Mucosa of descending colon (tissue), 3 donors: ENCODE measurements at regions not wholly inside any gene's neighbourhood (a gene's known extent, or its start where the extent isn't known, plus 50 kb on each side); places are given as distances from the start of the nearest gene placed in this dataset.
"Not testable (repeated sequence)": the region's sequence is repeated elsewhere in the genome, so short reads cannot be mapped to it uniquely, and the experiment has no call there.

Experiments used
- ATAC-seq: fragments of 200-7000 bp; cut with Tn5 transposase; one replicate; pipeline ENCODE4 v1.9.1; 2020; ENCODE audit warnings: mild to moderate bottlenecking, moderate library complexity
- DNase-seq, 3 donors: peaks; one replicate each; pipeline ENCODE4 v3.0.0-alpha.2; 2020
- H3K36me3 ChIP-seq: fragments of 200-600 bp; one replicate; pipeline ENCODE4 v1.8.0; 2021; ENCODE audit warnings: low read depth, mild to moderate bottlenecking
- H3K4me1 ChIP-seq: fragments of 200-600 bp; one replicate; pipeline ENCODE4 v1.8.0; 2021; ENCODE audit warnings: low read depth, mild to moderate bottlenecking
- H3K4me3 ChIP-seq: fragments of 200-600 bp; one replicate; pipeline ENCODE4 v1.8.0; 2021; ENCODE audit warnings: mild to moderate bottlenecking
- H3K9me3 ChIP-seq: fragments of 200-600 bp; one replicate; pipeline ENCODE4 v1.8.0; 2021; ENCODE audit warnings: mild to moderate bottlenecking
- intact Hi-C, 2 donors: fragments of 100-400 bp; cut with DNase I in 1 of 2; cut with micrococcal nuclease in 1 of 2; formaldehyde crosslinking; loops; one replicate each; pipeline versions ENCODE4 v1.11.0 to v1.11.1; 2022; cut with DNase I, micrococcal nuclease
- donor health status: DM: no; HTN: no; CAD: no; lungs with moderate emphysema.
- donor health status: DM: no; HTN: no; CAD: no.
- donor health status: DM: no; HTN: yes; CAD: no.

DNA sequence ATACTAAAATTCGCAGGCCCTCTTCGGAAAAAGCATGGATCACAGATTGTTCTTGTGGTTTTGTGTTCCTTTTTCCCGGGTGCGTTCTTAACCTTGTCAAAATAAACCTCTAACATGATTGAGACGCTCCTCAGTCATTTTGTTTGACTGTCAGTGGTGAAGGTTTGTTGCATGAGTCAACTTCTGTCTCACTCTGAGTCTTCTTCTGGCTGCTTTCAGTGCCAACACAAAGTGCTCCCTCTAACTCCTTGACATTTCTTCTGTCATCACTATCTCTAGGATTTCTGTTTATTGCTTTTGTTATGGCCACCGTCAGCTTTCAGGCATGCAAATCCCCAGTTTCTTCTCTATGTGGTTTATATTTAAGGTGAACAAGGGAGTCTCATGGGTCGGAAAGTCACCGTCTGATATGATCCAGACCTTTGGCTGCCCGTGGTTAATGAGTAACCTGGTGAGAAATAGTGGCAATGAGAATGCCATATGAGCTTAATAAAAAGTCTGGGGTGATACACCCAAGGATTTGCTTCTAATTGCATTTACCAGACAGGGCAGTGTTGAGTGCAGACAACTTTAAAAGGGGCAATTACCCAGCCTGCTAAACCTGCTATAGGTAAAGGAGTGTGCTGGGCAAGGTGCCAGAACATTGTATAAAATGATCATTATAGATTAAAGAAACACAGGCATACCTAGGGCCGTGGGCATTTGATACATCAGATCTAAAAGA lies 248.9 kb upstream of the FAM240B start:
- H3K36me3 ChIP-seq, intact Hi-C loops, H3K4me3 ChIP-seq, H3K4me1 ChIP-seq, DNase-seq, H3K9me3 ChIP-seq: not testable (repeated sequence)
- ATAC-seq, result peak; percentile 95

DNA sequence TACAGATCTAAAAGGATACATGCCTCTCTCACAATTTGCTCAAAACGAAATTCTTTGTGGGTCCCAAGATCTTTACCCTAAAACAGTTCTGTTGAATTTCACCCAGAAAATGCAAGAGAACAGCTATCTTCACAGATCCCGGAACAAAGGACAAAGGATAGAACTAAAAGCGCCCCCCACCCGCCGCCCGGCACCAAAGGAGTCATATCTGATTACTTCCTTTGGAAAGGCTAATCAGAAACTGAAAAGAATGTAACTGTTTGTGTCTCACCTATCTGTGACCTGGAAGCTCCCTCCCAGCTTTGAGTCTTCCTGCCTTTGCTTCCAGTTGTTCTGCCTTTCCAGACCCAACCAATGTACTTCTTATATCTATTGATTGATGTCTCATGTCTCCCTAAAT lies 247.9 kb upstream of the FAM240B start:
- H3K9me3 ChIP-seq, H3K4me1 ChIP-seq, DNase-seq, intact Hi-C loops, ATAC-seq, H3K36me3 ChIP-seq, H3K4me3 ChIP-seq: not testable (repeated sequence)

DNA sequence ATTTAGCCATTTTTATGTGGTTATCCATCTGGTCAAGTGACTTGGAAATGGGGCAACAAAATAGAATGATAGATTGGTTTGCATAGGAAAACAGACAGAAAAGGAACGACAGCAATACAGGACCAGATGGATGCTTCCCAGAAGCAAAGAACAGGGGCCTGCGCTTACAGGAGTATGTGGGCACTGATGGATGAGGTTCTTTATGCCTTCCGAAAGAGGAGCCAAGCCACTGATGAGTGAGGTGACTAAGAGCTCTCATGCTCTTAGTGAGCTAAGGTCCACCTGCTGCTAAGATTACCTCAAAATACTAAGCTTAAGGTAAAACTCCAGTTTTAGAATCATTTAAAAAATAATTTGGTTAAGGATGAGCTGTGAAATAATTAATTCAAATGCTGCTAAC lies 247.4 kb upstream of the FAM240B start:
- H3K4me1 ChIP-seq, ATAC-seq, H3K36me3 ChIP-seq, DNase-seq, intact Hi-C loops, H3K4me3 ChIP-seq, H3K9me3 ChIP-seq: not testable (repeated sequence)

DNA sequence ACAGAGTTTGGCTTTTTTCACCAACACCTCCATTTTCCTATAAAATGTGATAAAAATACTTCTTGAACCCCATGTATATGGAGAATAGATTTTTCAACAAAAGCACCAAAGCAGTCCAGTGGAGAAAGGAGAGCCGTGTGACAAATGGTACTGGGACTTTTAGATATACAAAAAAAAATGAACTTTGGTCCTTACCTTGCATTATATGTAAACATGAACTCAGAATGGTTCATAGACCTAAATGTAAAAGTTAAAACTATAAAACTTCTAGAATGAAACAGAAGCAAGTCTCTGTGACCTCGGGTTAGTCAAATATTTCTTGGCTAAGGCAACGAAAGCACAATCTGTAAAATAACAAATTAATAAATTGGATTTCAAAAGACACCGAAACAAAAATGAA lies 239.9 kb upstream of the FAM240B start:
- peak; percentile 72 for ATAC-seq
- intact Hi-C loops, H3K9me3 ChIP-seq, H3K36me3 ChIP-seq, H3K4me3 ChIP-seq, H3K4me1 ChIP-seq, DNase-seq: not testable (repeated sequence)

DNA sequence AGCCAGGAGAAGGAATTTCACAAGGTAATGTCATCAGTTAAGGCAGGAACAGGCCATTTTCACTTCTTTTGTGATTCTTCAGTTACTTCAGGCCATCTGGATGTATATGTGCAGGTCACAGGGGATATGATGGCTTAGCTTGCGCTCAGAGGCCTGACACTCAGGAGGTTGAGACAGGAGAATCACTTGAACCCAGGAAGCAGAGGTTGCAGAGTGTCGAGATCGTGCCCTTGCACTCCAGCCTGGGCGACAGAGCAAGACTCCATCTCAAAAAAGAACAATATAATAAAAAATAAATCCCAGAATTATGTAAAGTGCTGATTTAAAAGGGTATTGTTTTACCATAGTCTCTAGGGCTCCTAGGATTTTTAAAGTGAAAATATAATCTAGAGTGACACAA lies 235.9 kb upstream of the FAM240B start:
- ATAC-seq, intact Hi-C loops, H3K9me3 ChIP-seq, H3K36me3 ChIP-seq, H3K4me1 ChIP-seq, H3K4me3 ChIP-seq, DNase-seq: not testable (repeated sequence)

DNA sequence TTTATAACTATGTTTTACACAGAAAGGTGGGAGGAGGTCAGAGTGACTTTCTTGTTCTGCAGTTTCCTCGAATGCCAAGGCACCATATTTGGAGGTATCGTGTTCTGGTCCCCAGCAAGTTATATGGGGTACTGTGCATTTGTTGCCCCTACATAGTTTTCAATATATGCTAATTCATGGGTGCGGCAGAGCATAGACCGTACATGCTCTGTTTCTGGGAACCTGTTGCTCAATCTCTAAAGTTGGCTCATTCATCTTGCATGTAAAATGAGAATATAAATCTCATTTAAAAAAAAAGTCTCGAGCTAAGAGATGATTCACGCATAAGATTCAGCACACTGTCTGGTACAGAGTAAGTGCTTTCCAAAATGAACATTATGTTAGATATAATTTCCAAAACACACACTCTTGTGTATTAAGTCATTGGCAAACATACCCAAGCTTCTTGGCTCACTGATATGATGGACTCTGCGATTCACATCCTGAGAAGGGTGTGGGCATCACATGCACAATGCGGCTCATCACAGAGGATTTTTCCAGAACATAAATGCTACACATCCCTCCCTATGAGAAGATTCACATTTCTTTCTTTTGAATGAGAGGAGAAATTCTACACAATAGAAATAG lies 232.9 kb upstream of the FAM240B start:
- DNase-seq, H3K4me3 ChIP-seq, intact Hi-C loops, H3K36me3 ChIP-seq, H3K9me3 ChIP-seq, ATAC-seq, H3K4me1 ChIP-seq: not testable (repeated sequence)

DNA sequence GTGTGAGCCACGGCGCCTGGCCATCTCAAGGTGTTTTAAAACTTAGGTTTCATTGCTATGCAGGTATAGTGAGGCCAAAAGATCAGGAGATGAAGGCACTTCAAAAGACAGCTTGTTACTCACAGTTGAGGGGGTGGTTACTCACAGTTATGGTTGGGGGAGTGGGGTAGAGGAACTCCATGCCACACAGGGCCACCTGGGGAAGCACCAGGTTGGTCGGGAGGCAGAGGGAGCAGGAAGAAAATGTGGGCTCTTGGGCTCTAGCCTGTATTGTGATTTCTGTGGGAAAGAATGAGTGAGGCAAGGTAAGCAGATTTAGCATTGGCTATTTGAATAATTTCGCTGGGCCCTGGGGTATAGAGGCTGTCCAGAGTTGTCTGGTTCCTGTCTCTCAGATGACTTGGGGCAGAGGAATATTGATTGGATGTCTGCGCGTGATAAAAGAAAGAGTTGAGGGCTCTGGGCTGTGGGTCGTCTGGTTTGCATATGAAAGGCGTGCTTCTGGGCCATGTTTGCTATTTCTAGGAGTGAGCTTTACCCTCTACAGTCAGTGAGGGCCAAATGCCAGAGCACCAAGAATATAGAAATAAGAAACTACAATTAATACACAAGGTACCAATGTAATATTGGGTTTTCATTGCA lies 226.1 kb upstream of the FAM240B start:
- H3K4me3 ChIP-seq, H3K36me3 ChIP-seq, H3K9me3 ChIP-seq, ATAC-seq, H3K4me1 ChIP-seq, DNase-seq, intact Hi-C loops: not testable (repeated sequence)

DNA sequence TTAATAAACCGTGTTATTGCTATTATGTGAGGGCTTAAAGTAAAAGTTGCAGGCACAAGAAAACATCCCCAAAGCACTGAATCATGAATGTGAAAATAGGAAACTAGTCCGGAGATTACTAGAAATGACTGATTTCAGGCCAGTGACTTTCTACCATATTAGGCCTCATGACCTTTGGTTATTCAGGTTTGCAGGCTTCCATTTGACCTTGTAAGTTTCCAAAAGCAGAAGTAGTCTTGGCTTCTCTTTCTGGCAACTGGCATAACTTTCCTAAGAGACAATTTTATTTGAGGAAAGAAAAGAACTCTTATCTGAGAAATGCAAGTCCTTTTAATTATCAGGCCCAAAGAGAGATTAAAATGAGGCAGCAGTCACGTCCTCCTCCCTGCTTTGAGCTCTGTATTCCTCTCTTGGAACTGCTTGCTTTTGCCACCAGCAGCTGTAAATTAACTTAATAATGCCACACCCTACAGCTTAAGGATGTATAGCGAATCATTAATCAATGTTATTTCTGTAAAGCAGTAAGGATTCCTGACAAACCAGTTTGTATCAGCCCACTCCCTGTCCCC lies 225.0 kb upstream of the FAM240B start:
- not testable (repeated sequence) for ATAC-seq, DNase-seq, H3K4me3 ChIP-seq

DNA sequence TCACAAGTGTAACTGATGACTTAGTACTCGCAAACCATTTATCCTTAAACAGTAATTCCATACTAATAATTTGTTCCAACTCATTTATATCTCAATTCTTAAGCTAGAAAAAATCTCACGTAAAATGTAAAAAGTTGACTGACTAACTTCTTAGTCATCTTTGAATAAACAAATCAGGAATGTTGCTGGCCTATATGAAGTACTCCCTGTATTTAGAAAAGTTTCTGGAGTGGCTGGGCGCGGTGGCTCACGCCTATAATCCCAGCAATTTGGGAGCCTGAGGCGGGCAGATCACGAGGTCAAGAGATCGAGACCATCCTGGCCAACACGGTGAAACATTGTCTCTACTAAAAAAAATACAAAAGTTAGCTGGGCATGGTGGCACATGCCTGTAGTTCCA lies 220.6 kb upstream of the FAM240B start:
- H3K4me3 ChIP-seq, intact Hi-C loops, H3K9me3 ChIP-seq, DNase-seq, H3K36me3 ChIP-seq, ATAC-seq, H3K4me1 ChIP-seq: not testable (repeated sequence)

More for the DNA sequence above, 225.0 kb upstream of the FAM240B start:
- H3K36me3 ChIP-seq, intact Hi-C loops, H3K9me3 ChIP-seq, H3K4me1 ChIP-seq: not testable (repeated sequence)

DNA sequence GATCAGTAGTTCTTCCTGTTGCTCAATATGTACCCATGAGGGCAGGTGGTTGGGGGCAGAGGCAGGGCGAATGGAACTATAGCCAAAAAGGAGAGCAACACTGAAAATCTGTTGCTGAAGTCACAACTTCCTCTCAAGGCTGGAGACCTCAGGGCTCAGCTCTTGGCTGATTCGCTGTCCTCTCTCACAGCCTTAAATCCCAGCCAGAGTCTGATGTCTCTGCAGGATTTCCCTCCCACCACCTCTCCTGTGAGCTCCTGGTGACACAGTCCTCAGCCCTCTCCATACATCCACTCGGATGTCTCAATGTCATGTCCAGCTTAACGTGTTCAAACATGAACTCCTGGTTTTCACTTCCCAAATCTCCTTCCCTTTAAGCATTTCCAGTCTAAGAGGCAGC lies 218.7 kb upstream of the FAM240B start:
- ATAC-seq, H3K4me1 ChIP-seq, H3K4me3 ChIP-seq, DNase-seq, H3K36me3 ChIP-seq, H3K9me3 ChIP-seq, intact Hi-C loops: not testable (repeated sequence)

DNA sequence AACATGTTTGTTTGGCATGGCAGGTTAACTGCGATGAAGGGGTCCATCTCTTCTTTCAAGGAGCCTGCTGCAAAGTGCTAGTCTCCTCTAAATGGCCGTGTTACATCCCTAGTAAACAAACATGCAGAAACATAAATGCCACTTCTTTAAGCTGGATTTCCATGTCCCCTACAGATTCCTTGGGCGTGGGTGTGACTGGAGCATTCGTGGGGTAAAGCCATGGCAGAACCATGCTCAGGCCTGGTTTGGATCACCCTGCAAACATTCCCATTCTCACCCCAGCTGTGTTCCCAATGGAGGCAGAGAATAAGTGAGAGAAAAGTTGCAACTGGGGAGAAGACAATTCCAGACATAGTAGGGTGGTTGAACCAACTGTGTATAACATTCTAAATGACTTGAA lies 208.0 kb upstream of the FAM240B start:
- H3K9me3 ChIP-seq, intact Hi-C loops, ATAC-seq: not testable (repeated sequence)

DNA sequence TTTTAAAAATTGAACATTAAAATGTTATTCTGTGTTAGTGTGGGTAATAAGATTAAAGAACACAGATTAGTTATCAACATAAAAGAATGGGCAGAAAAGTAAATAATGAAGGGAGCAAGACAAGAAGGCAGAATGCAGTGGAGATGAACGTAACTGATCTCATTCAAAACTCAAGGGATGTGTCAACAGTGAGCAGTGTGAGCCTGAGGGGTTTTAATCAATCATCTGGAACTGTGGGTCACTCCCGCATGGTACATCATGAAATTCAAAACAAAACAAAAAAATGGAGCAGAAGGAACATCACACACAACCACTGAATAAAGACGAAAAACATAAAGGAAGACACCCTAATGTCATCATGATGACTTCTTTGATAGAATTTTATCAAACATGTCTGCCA lies 206.6 kb upstream of the FAM240B start:
- intact Hi-C loops, H3K4me1 ChIP-seq, H3K36me3 ChIP-seq, H3K9me3 ChIP-seq, DNase-seq, ATAC-seq, H3K4me3 ChIP-seq: not testable (repeated sequence)

More for the DNA sequence above, 208.0 kb upstream of the FAM240B start:
- not testable (repeated sequence) for H3K36me3 ChIP-seq, H3K4me1 ChIP-seq, DNase-seq, H3K4me3 ChIP-seq

DNA sequence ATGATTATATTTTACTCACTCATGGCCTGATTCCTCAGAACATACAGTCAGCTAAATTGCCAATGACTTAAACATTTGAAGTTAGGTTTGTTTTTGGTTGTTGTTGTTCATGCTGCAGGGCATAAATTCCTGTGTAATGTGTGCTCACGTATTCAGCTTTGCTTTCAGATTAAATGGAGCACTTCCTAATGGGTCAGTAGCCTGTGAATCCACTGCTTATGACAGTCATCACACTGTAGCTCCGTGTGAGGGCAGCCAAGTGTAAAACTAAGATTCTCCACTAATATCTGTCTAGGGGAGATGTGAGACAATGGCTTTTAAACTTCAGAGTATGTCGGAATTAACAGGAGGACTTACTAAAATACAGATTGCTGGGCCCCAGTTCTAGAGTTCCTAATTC lies 201.3 kb upstream of the FAM240B start:
- H3K9me3 ChIP-seq, DNase-seq, ATAC-seq, H3K4me3 ChIP-seq, intact Hi-C loops, H3K36me3 ChIP-seq, H3K4me1 ChIP-seq: not testable (repeated sequence)

DNA sequence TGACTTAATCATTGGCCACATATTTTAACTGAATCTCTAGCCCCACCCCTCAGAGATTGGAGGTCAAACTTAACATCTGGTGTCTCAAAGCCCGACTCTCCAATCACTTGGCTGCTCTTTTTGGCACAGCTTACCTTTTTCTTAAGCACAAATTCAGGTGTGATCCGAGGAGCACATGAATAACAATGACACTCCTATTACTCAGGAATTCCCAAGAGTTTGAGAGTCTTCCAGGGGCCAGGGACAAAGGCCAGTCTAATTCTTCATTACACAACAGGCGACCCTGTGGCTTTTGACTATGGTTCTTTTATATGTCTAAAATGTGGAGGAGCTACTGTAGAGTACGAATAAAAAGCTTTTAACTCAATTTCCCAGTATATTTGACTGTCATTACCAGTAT lies 190.7 kb upstream of the FAM240B start:
- DNase-seq, H3K9me3 ChIP-seq, H3K4me1 ChIP-seq, ATAC-seq, intact Hi-C loops, H3K4me3 ChIP-seq, H3K36me3 ChIP-seq: not testable (repeated sequence)
